H9 (cell line): ENCODE measurements at regions not wholly inside any gene's neighbourhood (a gene's known extent, or its start where the extent isn't known, plus 50 kb on each side); places are given as distances from the start of the nearest gene placed in this dataset.

Experiments used
- DNase-seq: peaks from one replicate; pipeline ENCODE4 v3.0.0-alpha.2; 2017
- H2AFZ ChIP-seq: one replicate; pipeline ENCODE4 v1.6.1; 2013; ENCODE audit warnings: mild to moderate bottlenecking, low read length, control low read depth, moderate library complexity
- H2AK5ac ChIP-seq: 2 replicates; pipeline ENCODE4 v1.6.1; 2013; ENCODE audit warnings: low read length, control low read depth, mixed read lengths; ENCODE audit not compliant: insufficient read length
- H2BK120ac ChIP-seq: one replicate; pipeline ENCODE4 v1.6.1; 2013; ENCODE audit warnings: low read depth, mild to moderate bottlenecking, low read length, control low read depth, inconsistent platforms; ENCODE audit not compliant: poor library complexity, severe bottlenecking
- H2BK12ac ChIP-seq: 2 replicates; pipeline ENCODE4 v1.6.1; 2013; ENCODE audit warnings: low read length, control low read depth, mixed read lengths, low read depth; ENCODE audit not compliant: insufficient read length
- H2BK15ac ChIP-seq: 2 replicates; pipeline ENCODE4 v1.6.1; 2013; ENCODE audit warnings: low read depth, low read length, control low read depth
- H2BK20ac ChIP-seq: one replicate; pipeline ENCODE4 v1.6.1; 2013; ENCODE audit warnings: low read depth, mild to moderate bottlenecking, low read length, control low read depth, inconsistent platforms; ENCODE audit not compliant: poor library complexity, severe bottlenecking
- H2BK5ac ChIP-seq: 2 replicates; pipeline ENCODE4 v1.6.1; 2013; ENCODE audit warnings: low read length, control low read depth, mixed read lengths; ENCODE audit not compliant: insufficient read length
- H3K14ac ChIP-seq: 2 replicates; pipeline ENCODE4 v1.6.1; 2013; ENCODE audit warnings: low read length, control low read depth; ENCODE audit not compliant: insufficient read depth
- H3K18ac ChIP-seq: 2 replicates; pipeline ENCODE4 v1.6.1; 2013; ENCODE audit warnings: low read depth, mild to moderate bottlenecking, mixed read lengths, low read length, control low read depth; ENCODE audit not compliant: insufficient read length
- H3K23ac ChIP-seq: 2 replicates; pipeline ENCODE4 v1.6.1; 2013; ENCODE audit warnings: low read length, control low read depth, mixed read lengths, low read depth; ENCODE audit not compliant: insufficient read length
- H3K23me2 ChIP-seq: 2 replicates; pipeline ENCODE4 v1.6.1; 2013; ENCODE audit warnings: low read depth, mild to moderate bottlenecking, mixed read lengths, low read length, control low read depth; ENCODE audit not compliant: insufficient read length, poor library complexity, severe bottlenecking
- H3K27ac ChIP-seq: 2 replicates; pipeline ENCODE4 v1.5.1; 2013; ENCODE audit warnings: low read length, control low read depth, mixed read lengths, low read depth; ENCODE audit not compliant: insufficient read length
- H3K27me3 ChIP-seq: 2 replicates; pipeline ENCODE4 v1.6.1; 2013; ENCODE audit warnings: low read length, control low read depth, inconsistent platforms; ENCODE audit not compliant: insufficient read depth
- H3K4ac ChIP-seq: 2 replicates; pipeline ENCODE4 v1.6.1; 2013; ENCODE audit warnings: low read depth, mild to moderate bottlenecking, control low read depth, inconsistent platforms, low read length, moderate library complexity
- H3K4me1 ChIP-seq: 2 replicates; pipeline ENCODE4 v1.6.1; 2013; ENCODE audit warnings: low read length, control low read depth, inconsistent platforms; ENCODE audit not compliant: insufficient read depth
- H3K4me2 ChIP-seq: 2 replicates; pipeline ENCODE4 v1.6.1; 2013; ENCODE audit warnings: low read length, control low read depth, mixed read lengths; ENCODE audit not compliant: insufficient read length, insufficient read depth
- H3K56ac ChIP-seq: 2 replicates; pipeline ENCODE4 v1.6.1; 2013; ENCODE audit warnings: low read depth, mild to moderate bottlenecking, mixed read lengths, low read length, control low read depth; ENCODE audit not compliant: insufficient read length
- H3K79me1 ChIP-seq: 2 replicates; pipeline ENCODE4 v1.6.1; 2013; ENCODE audit warnings: low read depth, mild to moderate bottlenecking, moderate library complexity, low read length, control low read depth, inconsistent platforms; ENCODE audit not compliant: insufficient read depth, poor library complexity, severe bottlenecking
- H3K79me2 ChIP-seq: 2 replicates; pipeline ENCODE4 v1.6.1; 2013; ENCODE audit warnings: low read length, control low read depth, inconsistent platforms; ENCODE audit not compliant: insufficient read depth
- H3K9ac ChIP-seq: 2 replicates; pipeline ENCODE4 v1.6.1; 2013; ENCODE audit warnings: low read length, control low read depth, mixed read lengths; ENCODE audit not compliant: insufficient read length; ENCODE audit errors: extremely low read depth
- H3K9me3 ChIP-seq: one replicate; pipeline ENCODE4 v1.6.1; 2013; ENCODE audit warnings: low read depth, low read length, inconsistent platforms; ENCODE audit not compliant: control insufficient read depth
- H3T11ph ChIP-seq: one replicate; pipeline ENCODE4 v1.6.1; 2013; ENCODE audit warnings: mild to moderate bottlenecking, low read length, control low read depth, inconsistent platforms
- H4K20me1 ChIP-seq: one replicate; pipeline ENCODE4 v1.6.1; 2013; ENCODE audit not compliant: control insufficient read depth, insufficient read length, insufficient read depth
- H4K5ac ChIP-seq: 2 replicates; pipeline ENCODE4 v1.6.1; 2013; ENCODE audit warnings: low read depth, mild to moderate bottlenecking, mixed read lengths, low read length, control low read depth; ENCODE audit not compliant: insufficient read length
- H4K8ac ChIP-seq: replicated peaks from 2 replicates; pipeline ENCODE4 v1.6.1; 2013; ENCODE audit warnings: low read length, control low read depth, mixed read lengths, low read depth; ENCODE audit not compliant: insufficient read length
- H4K91ac ChIP-seq: 2 replicates; pipeline ENCODE4 v1.6.1; 2013; ENCODE audit warnings: low read depth, mild to moderate bottlenecking, moderate library complexity, mixed read lengths, low read length, control low read depth; ENCODE audit not compliant: insufficient read length
- H3K27ac Mint-ChIP-seq, 3 experiments: 2 replicates in 2 of 3; 3 replicates in 1 of 3; pipeline ENCODE4 v1.8.0; 2020 to 2021; ENCODE audit warnings: mixed read lengths in 3 of 3, mild to moderate bottlenecking in 1 of 3, moderate library complexity in 1 of 3
- H3K27me3 Mint-ChIP-seq: 2 replicates; pipeline ENCODE4 v1.8.0; 2021; ENCODE audit warnings: low read depth, mild to moderate bottlenecking, moderate library complexity, mixed read lengths
- H3K36me3 Mint-ChIP-seq, 3 experiments: 2 replicates in 2 of 3; 3 replicates in 1 of 3; pipeline ENCODE4 v1.8.0; 2020 to 2021; ENCODE audit warnings: low read depth in 3 of 3, mixed read lengths in 3 of 3; ENCODE audit not compliant: insufficient read depth in 1 of 3
- H3K4me1 Mint-ChIP-seq, 2 experiments: 2 replicates each; pipeline ENCODE4 v1.8.0; 2020; ENCODE audit warnings: mixed read lengths in 2 of 2
- H3K4me3 Mint-ChIP-seq, 2 experiments: 2 replicates in 1 of 2; 3 replicates in 1 of 2; pipeline ENCODE4 v1.8.0; 2020 to 2021; ENCODE audit warnings: mild to moderate bottlenecking in 2 of 2, mixed read lengths in 2 of 2, moderate library complexity in 1 of 2
- H3K9me3 Mint-ChIP-seq, 2 experiments: 2 replicates in 1 of 2; 3 replicates in 1 of 2; pipeline ENCODE4 v1.8.0; 2020; ENCODE audit warnings: mild to moderate bottlenecking in 2 of 2, mixed read lengths in 2 of 2, moderate library complexity in 1 of 2
- CTCF ChIP-seq: fragments of 200-600 bp; sonication (generic); conservative IDR thresholded peaks from 3 replicates; pipeline ENCODE4 v1.8.0; 2021; ENCODE audit warnings: antibody characterized with exemption, mild to moderate bottlenecking
- WGBS: extraction: QIAGEN DNeasy Blood & Tissue Kit; methylation state at CpG from one replicate; pipeline ENCODE4 v1.1.7; 2013; ENCODE audit warnings: missing lambda C conversion rate, low lambda C conversion rate, mixed read lengths; ENCODE audit not compliant: insufficient read length; ENCODE audit errors: extremely low coverage; 5-methylcytosine and 5-hydroxymethylcytosine counted together

- Histone ChIP-seq H3K23ac (no peak overlapping the region), H3K4me2 (no peak overlapping the region), H3K56ac (no peak overlapping the region), H4K20me1 (no peaks in the 10 kb centered on the region), H4K8ac (no peak overlapping the region), H3K23me2 (no peaks in the 10 kb centered on the region), H2BK12ac (no peak overlapping the region), H2BK15ac (no peak overlapping the region), H2BK120ac (no peak overlapping the region), H3T11ph (no peak overlapping the region), H3K4me1 (no peaks in the 10 kb centered on the region), H2AFZ (no peak overlapping the region), H3K9ac (no peak overlapping the region), H2AK5ac (no peak overlapping the region), H4K5ac (no peak overlapping the region), H2BK5ac (no peak overlapping the region), H3K18ac (no peak overlapping the region), H3K9me3 (no peaks in the 10 kb centered on the region), H3K14ac (no peak overlapping the region), H3K27me3 (no peaks in the 10 kb centered on the region), H3K27ac (no peak overlapping the region), H3K79me2 (no peaks in the 10 kb centered on the region), H4K91ac (no peak overlapping the region), H3K4ac (no peak overlapping the region), H3K79me1 (no peaks in the 10 kb centered on the region), H2BK20ac (no peak overlapping the region)
- Mint-ChIP-seq H3K4me1 (no peaks in the 10 kb centered on the region), H3K27me3 (no peaks in the 10 kb centered on the region), H3K27ac (no peak overlapping the region), H3K4me3 (no peak overlapping the region), H3K36me3 (no peaks in the 10 kb centered on the region), H3K9me3 (no peaks in the 10 kb centered on the region)
- TF ChIP-seq CTCF, result no peak
- no peak for DNase-seq
- whole genome bisulfite sequencing, result no CpG with 5 or more reads among the region's 1 CpG
Observed at GRCh38 chr13:67421475-67421874, 191.3 kb upstream of the PCDH9 start.
